Lower lobe of right lung (tissue), 2 donors: ENCODE measurements at regions not wholly inside any gene's neighbourhood (a gene's known extent, or its start where the extent isn't known, plus 50 kb on each side); places are given as distances from the start of the nearest gene placed in this dataset.
A peak's percentile ranks its signal among the peaks of the same experiment; 100 is the strongest.
"Not testable (repeated sequence)": the region's sequence is repeated elsewhere in the genome, so short reads cannot be mapped to it uniquely, and the experiment has no call there.

Experiments used
- ATAC-seq, 2 donors: fragments of 200-7000 bp; cut with Tn5 transposase; one replicate each; pipeline ENCODE4 v1.9.1; 2020 to 2022; ENCODE audit warnings: mild to moderate bottlenecking in 2 of 2, moderate library complexity in 2 of 2
- DNase-seq: peaks from one replicate; pipeline ENCODE4 v3.0.0-alpha.2; 2020
- H3K27ac ChIP-seq: fragments of 200-600 bp; one replicate; pipeline ENCODE4 v1.8.0; 2022
- H3K27me3 ChIP-seq: fragments of 200-600 bp; one replicate; pipeline ENCODE4 v1.8.0; 2022; ENCODE audit warnings: low read depth
- H3K36me3 ChIP-seq: fragments of 200-600 bp; one replicate; pipeline ENCODE4 v1.8.0; 2022; ENCODE audit warnings: mild to moderate bottlenecking
- H3K4me1 ChIP-seq: fragments of 200-600 bp; one replicate; pipeline ENCODE4 v1.8.0; 2022
- H3K4me3 ChIP-seq: fragments of 200-600 bp; one replicate; pipeline ENCODE4 v1.8.0; 2022; ENCODE audit warnings: mild to moderate bottlenecking
- H3K9me3 ChIP-seq: fragments of 200-600 bp; one replicate; pipeline ENCODE4 v1.8.0; 2022
- CTCF ChIP-seq: fragments of 200-600 bp; IDR thresholded peaks from one replicate; pipeline ENCODE4 v1.8.0; 2022; ENCODE audit warnings: antibody characterized with exemption, mild to moderate bottlenecking
- intact Hi-C: fragments of 100-400 bp; cut with DNase I; formaldehyde crosslinking; loops from one replicate; pipeline ENCODE4 v1.11.0; 2022
- donor health status: DM: no; HTN: yes; CAD: no; lungs with severe emphysema.

DNA sequence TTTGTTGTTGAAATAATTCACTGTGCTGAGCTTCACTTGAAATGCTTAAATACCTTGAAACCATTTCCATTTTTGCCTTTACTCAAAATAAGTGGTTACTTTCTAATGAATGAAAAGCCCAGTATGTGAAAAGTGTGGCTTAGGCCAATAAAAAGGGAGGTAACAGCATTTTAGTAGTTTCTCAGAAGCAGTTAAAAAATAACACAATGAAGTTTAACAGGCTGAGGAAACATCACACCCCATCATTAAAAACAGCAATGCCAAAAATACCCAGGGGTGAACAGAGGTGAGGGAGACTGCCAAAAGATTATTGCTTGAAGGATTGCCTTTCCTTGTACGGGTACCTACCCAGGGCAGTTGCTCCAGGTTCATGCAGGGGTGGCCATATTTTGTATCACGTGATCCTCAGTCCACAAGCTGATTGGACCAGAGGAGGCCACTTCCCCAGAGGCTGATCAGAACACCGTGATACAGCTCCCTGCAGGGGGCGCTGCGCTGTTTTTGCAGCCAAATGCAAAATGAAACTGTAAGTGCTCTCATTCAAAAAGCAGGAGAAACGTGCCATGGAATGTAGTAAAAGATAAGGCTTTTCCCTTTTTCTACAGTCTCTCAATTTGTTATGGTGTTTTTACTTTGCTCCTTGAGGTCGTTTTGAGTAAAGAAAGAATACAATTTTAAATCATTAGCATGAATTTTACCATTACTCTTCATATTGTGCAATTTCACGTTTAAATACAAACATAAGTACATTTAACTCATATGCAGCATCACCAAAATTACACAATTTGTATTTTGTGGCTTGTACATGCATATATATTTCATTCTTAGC lies 70.2 kb upstream of the SH3BP4 start:
- H3K9me3 ChIP-seq = no peaks in the 10 kb centered on the region
- TF ChIP-seq CTCF = peak; percentile 81
- DNase-seq (peak; percentile 85), ATAC-seq (peak; percentile 96 to 97)
- H3K4me1 ChIP-seq = no peaks in the 10 kb centered on the region
- H3K27me3 ChIP-seq = no peaks in the 10 kb centered on the region
- intact Hi-C loops = no loop called here
- no peaks in the 10 kb centered on the region for H3K36me3 ChIP-seq
- H3K4me3 ChIP-seq = peak overlapping the region; percentile 17
- H3K27ac ChIP-seq = no peak overlapping the region

- Histone ChIP-seq H3K4me1 (no peaks in the 10 kb centered on the region), H3K27ac (no peak overlapping the region), H3K36me3 (no peaks in the 10 kb centered on the region), H3K4me3 (no peak overlapping the region), H3K27me3 (no peaks in the 10 kb centered on the region), H3K9me3 (no peaks in the 10 kb centered on the region)
- DNase-seq (no peak), ATAC-seq (peak in 1 of 2 donors; percentile 39)
- intact Hi-C loops = no loop called here
- no peak for TF ChIP-seq CTCF
These were observed 71.1 kb upstream of the SH3BP4 start for GRCh38 chr2:234880551-234881211.

- no peak overlapping the region for H3K27ac ChIP-seq
- no peaks in the 10 kb centered on the region for H3K36me3 ChIP-seq
- no peaks in the 10 kb centered on the region for H3K4me1 ChIP-seq
- DNase-seq (no peak), ATAC-seq (no peak)
- no peak for TF ChIP-seq CTCF
- H3K27me3 ChIP-seq = no peaks in the 10 kb centered on the region
- intact Hi-C loops = no loop called here
- no peaks in the 10 kb centered on the region for H3K9me3 ChIP-seq
- no peak overlapping the region for H3K4me3 ChIP-seq
These were observed 72.0 kb upstream of the SH3BP4 start for GRCh38 chr2:234879671-234880455.

- H3K27me3 ChIP-seq, ATAC-seq, intact Hi-C loops, H3K4me1 ChIP-seq, H3K9me3 ChIP-seq, H3K4me3 ChIP-seq, H3K27ac ChIP-seq, DNase-seq, H3K36me3 ChIP-seq: not testable (repeated sequence)
These were observed 75.2 kb upstream of the SH3BP4 start for GRCh38 chr2:234876621-234877020.

DNA sequence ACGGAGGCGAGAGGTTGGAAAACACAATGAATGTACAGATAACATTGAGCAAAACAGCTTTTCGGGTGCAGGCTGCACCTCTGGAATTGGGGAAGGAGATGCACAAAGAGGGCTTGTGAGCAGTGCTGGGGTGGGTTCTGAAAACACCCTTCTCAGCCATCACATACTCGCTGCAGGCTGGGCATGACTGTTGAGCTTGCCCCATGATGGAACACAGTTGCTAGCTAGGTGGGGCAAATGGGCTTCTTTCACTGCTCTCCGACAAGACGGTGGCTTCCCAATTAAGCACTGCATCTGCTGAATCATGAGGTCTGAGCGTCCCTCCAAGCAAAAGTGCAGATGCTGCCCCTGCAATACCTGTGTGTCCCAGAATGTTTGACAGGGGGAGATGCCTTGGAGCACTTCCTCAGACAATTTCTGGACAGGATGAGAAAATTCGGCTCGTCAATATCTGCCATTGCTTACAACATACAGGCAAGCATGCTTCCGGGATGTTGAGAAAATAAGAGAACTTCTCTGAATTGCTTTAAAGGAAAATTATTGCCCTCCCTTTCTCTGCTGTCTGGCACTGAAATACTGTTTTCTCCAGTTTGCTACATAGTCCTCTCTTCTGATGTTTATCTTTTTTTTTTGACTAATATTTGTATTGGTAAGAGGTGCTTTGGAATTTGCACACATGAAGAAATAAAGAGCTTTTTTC lies 77.3 kb upstream of the SH3BP4 start:
- Histone ChIP-seq H3K27ac (no peak overlapping the region), H3K27me3 (no peaks in the 10 kb centered on the region), H3K4me1 (no peaks in the 10 kb centered on the region), H3K36me3 (no peaks in the 10 kb centered on the region), H3K4me3 (no peak overlapping the region), H3K9me3 (no peaks in the 10 kb centered on the region)
- intact Hi-C loops = no loop called here
- TF ChIP-seq CTCF = no peak
- DNase-seq = no peak
- no peak for ATAC-seq
